ENCODE measurements at regions not wholly inside any gene's neighbourhood (a gene's known extent, or its start where the extent isn't known, plus 50 kb on each side); places are given as distances from the start of the nearest gene placed in this dataset.

DNA sequence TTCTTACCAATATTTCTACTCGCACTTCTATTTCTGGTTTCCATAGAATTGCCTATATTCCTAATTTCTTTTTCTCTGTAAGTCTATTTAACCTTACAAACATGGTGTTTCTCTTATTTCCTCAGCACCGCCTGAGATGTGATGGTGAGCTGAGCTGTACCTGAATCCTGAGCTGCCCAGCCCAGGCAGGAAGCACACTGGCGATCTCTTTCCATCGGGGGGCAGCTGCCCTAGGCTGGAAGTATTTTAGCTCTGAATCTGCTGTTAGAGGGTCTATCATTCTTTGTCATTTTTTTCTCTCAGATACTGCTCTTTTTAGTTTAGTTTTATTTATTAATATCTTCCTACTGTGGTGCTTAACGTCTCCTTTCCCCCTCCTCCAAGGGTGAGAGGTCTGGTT is 173.4 kb upstream of the SLC35B3 start:
- H3K36me3 Mint-ChIP-seq, result no peaks in the 10 kb centered on the region
- Histone ChIP-seq H3K4me1 (ENCODE audit: control insufficient read depth, insufficient read depth, low read length) (no peaks in the 10 kb centered on the region), H3K27ac (ENCODE audit: low read length) (no peak overlapping the region), H3K9me3 (ENCODE audit: control insufficient read depth, insufficient read depth, low read length) (peaks cover 9% of the 10 kb centered on the region), H3K27me3 (ENCODE audit: control insufficient read depth, insufficient read depth, low read length) (no peaks in the 10 kb centered on the region), H3K4me3 (ENCODE audit: low read length) (no peak overlapping the region), H3K36me3 (ENCODE audit: control insufficient read depth, insufficient read depth, low read length) (no peaks in the 10 kb centered on the region)
- no peaks in the 10 kb centered on the region for H3K4me1 Mint-ChIP-seq
- TF ChIP-seq, protein P1, sequence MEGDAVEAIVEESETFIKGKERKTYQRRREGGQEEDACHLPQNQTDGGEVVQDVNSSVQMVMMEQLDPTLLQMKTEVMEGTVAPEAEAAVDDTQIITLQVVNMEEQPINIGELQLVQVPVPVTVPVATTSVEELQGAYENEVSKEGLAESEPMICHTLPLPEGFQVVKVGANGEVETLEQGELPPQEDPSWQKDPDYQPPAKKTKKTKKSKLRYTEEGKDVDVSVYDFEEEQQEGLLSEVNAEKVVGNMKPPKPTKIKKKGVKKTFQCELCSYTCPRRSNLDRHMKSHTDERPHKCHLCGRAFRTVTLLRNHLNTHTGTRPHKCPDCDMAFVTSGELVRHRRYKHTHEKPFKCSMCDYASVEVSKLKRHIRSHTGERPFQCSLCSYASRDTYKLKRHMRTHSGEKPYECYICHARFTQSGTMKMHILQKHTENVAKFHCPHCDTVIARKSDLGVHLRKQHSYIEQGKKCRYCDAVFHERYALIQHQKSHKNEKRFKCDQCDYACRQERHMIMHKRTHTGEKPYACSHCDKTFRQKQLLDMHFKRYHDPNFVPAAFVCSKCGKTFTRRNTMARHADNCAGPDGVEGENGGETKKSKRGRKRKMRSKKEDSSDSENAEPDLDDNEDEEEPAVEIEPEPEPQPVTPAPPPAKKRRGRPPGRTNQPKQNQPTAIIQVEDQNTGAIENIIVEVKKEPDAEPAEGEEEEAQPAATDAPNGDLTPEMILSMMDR (IDR thresholded peaks at IDR 0.05), result no peak
- peaks cover 4 to 9% of the 10 kb centered on the region in 2 donors for H3K9me3 Mint-ChIP-seq
- no peak overlapping the region for H3K4me3 Mint-ChIP-seq
- intact Hi-C loops (cut with micrococcal nuclease), result no loop called here
- no peak for DNase-seq
- no peak for ATAC-seq
- 78% methylated on average over 4 of the region's 5 CpGs for WGBS (ENCODE audit: insufficient coverage)
- H3K27me3 Mint-ChIP-seq (ENCODE audit: low read depth in 2 of 2), result no peaks in the 10 kb centered on the region
- H3K27ac Mint-ChIP-seq, result no peak overlapping the region

DNA sequence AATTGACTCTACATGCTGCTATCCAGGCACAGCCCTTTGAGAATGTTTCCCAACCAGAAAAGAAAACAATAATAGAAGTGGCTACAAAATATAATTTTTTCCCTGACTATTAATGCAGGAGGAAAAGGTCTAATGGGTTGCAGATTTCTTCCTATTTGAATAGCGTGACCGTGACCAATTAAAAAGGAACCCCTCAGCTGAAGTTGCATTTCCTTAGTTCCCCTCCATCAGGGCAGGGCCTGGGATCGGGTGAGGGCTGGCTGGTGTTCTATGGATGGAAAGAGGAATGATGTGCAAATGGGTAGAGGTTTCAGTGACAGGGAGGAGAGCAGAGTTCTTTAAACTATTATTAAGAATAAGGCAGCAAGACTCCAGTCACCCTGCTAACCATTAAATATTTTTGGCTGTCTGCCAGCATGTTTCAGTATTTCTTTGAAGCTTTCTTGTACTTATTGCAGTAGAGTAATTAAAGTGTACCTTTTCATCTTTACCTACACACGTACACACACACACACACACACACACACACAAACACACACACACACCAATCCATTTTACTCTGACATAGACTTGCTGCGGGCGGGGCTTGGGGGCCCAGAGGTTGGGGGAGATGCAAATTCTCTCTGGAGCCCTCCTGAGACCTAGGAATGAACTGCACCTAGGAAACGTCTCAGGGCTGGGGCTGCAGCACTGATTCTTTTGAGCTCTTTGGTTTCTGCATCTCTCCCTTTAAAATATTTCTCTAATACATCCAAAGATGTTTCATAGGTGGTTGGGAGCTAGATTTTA is 154.8 kb upstream of the SLC35B3 start:
- DNase-seq (no peak), ATAC-seq (no peak)
- Mint-ChIP-seq H3K4me3 (no peak overlapping the region), H3K36me3 (no peaks in the 10 kb centered on the region), H3K27me3 (ENCODE audit: low read depth in 2 of 2) (no peaks in the 10 kb centered on the region), H3K27ac (no peak overlapping the region), H3K4me1 (no peaks in the 10 kb centered on the region), H3K9me3 (peaks cover 4 to 15% of the 10 kb centered on the region in 2 donors)
- H3K4me3 ChIP-seq (ENCODE audit: low read length), result no peak overlapping the region
- H3K36me3 ChIP-seq (ENCODE audit: control insufficient read depth, insufficient read depth, low read length), result no peaks in the 10 kb centered on the region
- intact Hi-C loops (cut with micrococcal nuclease), result no loop called here
- H3K4me1 ChIP-seq (ENCODE audit: control insufficient read depth, insufficient read depth, low read length), result no peaks in the 10 kb centered on the region
- H3K9me3 ChIP-seq (ENCODE audit: control insufficient read depth, insufficient read depth, low read length), result peaks cover 3% of the 10 kb centered on the region
- WGBS (ENCODE audit: insufficient coverage), result 23% methylated on average over 3 of the region's 7 CpGs
- TF ChIP-seq, protein P1 (IDR thresholded peaks at IDR 0.05), result no peak
- no peaks in the 10 kb centered on the region for H3K27me3 ChIP-seq (ENCODE audit: control insufficient read depth, insufficient read depth, low read length)
- H3K27ac ChIP-seq (ENCODE audit: low read length), result no peak overlapping the region

DNA sequence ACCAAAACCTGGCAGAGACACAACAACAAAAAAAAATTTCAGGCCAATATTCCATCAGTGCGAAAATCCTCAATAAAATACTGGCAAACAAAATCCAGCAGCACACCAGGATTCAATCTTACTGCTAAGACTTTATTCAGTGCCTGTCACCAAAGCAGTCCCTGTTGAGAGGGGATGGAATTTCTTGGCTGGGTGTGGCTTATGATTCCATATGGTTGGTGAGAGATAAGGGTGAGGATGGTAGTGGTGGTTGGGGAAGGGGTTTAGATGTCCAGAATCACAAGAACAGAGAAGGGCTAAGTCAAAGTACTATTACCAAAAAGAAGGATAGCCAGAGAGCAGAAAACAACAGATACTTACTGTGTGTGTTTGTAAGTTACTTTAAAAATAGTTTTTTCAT is 152.8 kb upstream of the SLC35B3 start:
- Histone ChIP-seq H3K9me3 (ENCODE audit: control insufficient read depth, insufficient read depth, low read length) (peaks cover 3% of the 10 kb centered on the region), H3K4me1 (ENCODE audit: control insufficient read depth, insufficient read depth, low read length) (no peaks in the 10 kb centered on the region), H3K27ac (ENCODE audit: low read length) (no peak overlapping the region), H3K36me3 (ENCODE audit: control insufficient read depth, insufficient read depth, low read length) (no peaks in the 10 kb centered on the region), H3K4me3 (ENCODE audit: low read length) (no peak overlapping the region), H3K27me3 (ENCODE audit: control insufficient read depth, insufficient read depth, low read length) (no peaks in the 10 kb centered on the region)
- no peaks in the 10 kb centered on the region for H3K27me3 Mint-ChIP-seq (ENCODE audit: low read depth in 2 of 2)
- no peak overlapping the region for H3K4me3 Mint-ChIP-seq
- DNase-seq (no peak), ATAC-seq (no peak)
- TF ChIP-seq, protein P1 (IDR thresholded peaks at IDR 0.05), result no peak
- no peak overlapping the region for H3K27ac Mint-ChIP-seq
- H3K9me3 Mint-ChIP-seq, result peaks cover 2 to 11% of the 10 kb centered on the region in 2 donors
- H3K36me3 Mint-ChIP-seq, result no peaks in the 10 kb centered on the region
- 100% methylated on average over 1 of the region's 1 CpG for WGBS (ENCODE audit: insufficient coverage)
- no peaks in the 10 kb centered on the region for H3K4me1 Mint-ChIP-seq
- intact Hi-C loops (cut with micrococcal nuclease), result no loop called here

DNA sequence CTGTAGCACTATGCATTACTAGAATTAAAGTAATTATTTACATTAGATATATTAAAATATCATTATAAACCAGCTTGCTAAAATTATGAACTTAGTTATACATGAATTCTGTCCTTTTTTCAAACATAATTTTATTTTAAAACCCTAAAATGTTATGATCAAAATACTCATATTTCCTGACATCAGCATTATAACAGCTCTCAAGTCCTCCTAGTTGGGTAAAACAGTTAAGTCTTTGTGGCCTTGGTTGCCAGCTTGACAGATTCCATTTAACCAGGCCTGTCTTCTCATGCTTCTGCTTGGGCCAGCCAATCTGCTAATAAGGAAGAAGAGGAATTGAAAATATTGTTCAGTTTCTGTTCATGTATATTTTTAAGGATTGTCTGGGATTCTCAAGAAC is 147.9 kb upstream of the SLC35B3 start:
- Mint-ChIP-seq H3K4me3 (no peak overlapping the region), H3K27me3 (ENCODE audit: low read depth in 2 of 2) (no peaks in the 10 kb centered on the region), H3K4me1 (no peaks in the 10 kb centered on the region), H3K36me3 (peaks cover 6% of the 10 kb centered on the region), H3K9me3 (peaks cover 5 to 11% of the 10 kb centered on the region in 2 donors), H3K27ac (no peak overlapping the region)
- H3K27ac ChIP-seq (ENCODE audit: low read length), result no peak overlapping the region
- no peak for DNase-seq
- TF ChIP-seq, protein P1 (IDR thresholded peaks at IDR 0.05), result no peak
- peaks cover 3% of the 10 kb centered on the region for H3K9me3 ChIP-seq (ENCODE audit: control insufficient read depth, insufficient read depth, low read length)
- ATAC-seq, result no peak
- H3K4me1 ChIP-seq (ENCODE audit: control insufficient read depth, insufficient read depth, low read length), result no peaks in the 10 kb centered on the region
- no peaks in the 10 kb centered on the region for H3K27me3 ChIP-seq (ENCODE audit: control insufficient read depth, insufficient read depth, low read length)
- intact Hi-C loops (cut with micrococcal nuclease), result no loop called here
- H3K36me3 ChIP-seq (ENCODE audit: control insufficient read depth, insufficient read depth, low read length), result no peaks in the 10 kb centered on the region
- no peak overlapping the region for H3K4me3 ChIP-seq (ENCODE audit: low read length)

Data from natural killer cell (primary cell).